ENCODE measurements at regions not wholly inside any gene's neighbourhood (a gene's known extent, or its start where the extent isn't known, plus 50 kb on each side); places are given as distances from the start of the nearest gene placed in this dataset.
"Not testable (repeated sequence)": the region's sequence is repeated elsewhere in the genome, so short reads cannot be mapped to it uniquely, and the experiment has no call there.

DNA sequence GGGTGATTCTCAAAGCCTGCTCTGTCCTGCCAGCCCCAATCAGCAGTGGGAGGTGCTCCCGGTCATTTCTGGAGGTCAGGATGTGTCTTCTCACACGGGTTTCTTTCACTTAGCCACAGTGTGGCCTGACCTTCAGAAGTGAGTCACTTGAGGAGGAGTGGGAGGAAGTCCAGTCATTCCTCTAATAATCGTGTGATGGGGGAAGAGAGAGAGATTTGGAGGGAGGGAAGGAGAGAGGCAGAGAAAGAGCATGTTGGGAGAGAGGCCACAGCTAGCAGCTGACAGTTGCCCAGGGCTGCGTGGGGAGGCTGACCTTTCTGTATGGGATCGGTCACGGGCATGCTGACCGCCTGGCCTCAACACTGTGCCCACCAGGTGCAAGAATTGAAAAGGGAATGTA lies 139.9 kb downstream of the NPIPB11 start:
- not testable (repeated sequence) for TF ChIP-seq POLR2A (conservative IDR thresholded peaks at IDR 0.05); RAD21 (CRISPR knock-in tag; conservative IDR thresholded peaks at IDR 0.05 in 1 of 2, IDR thresholded peaks at IDR 0.05 in 1 of 2); EP300 (IDR thresholded peaks at IDR 0.05; ENCODE audit: low read length); CHD1 (IDR thresholded peaks at IDR 0.05; ENCODE audit: low read length); POLR2AphosphoS5 (IDR thresholded peaks at IDR 0.05; ENCODE audit: control insufficient read depth, insufficient read depth, low read depth, low read length); ZNF324 (CRISPR knock-in tag; IDR thresholded peaks at IDR 0.05)
- peak; percentile 81 for TF ChIP-seq EGR1 (conservative IDR thresholded peaks at IDR 0.05)
- TF ChIP-seq, protein P1, sequence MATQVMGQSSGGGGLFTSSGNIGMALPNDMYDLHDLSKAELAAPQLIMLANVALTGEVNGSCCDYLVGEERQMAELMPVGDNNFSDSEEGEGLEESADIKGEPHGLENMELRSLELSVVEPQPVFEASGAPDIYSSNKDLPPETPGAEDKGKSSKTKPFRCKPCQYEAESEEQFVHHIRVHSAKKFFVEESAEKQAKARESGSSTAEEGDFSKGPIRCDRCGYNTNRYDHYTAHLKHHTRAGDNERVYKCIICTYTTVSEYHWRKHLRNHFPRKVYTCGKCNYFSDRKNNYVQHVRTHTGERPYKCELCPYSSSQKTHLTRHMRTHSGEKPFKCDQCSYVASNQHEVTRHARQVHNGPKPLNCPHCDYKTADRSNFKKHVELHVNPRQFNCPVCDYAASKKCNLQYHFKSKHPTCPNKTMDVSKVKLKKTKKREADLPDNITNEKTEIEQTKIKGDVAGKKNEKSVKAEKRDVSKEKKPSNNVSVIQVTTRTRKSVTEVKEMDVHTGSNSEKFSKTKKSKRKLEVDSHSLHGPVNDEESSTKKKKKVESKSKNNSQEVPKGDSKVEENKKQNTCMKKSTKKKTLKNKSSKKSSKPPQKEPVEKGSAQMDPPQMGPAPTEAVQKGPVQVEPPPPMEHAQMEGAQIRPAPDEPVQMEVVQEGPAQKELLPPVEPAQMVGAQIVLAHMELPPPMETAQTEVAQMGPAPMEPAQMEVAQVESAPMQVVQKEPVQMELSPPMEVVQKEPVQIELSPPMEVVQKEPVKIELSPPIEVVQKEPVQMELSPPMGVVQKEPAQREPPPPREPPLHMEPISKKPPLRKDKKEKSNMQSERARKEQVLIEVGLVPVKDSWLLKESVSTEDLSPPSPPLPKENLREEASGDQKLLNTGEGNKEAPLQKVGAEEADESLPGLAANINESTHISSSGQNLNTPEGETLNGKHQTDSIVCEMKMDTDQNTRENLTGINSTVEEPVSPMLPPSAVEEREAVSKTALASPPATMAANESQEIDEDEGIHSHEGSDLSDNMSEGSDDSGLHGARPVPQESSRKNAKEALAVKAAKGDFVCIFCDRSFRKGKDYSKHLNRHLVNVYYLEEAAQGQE (IDR thresholded peaks at IDR 0.05; ENCODE audit: borderline replicate concordance), result not testable (repeated sequence)
- TF ChIP-seq, protein P1 (CRISPR knock-in tag; IDR thresholded peaks at IDR 0.05; ENCODE audit: low read depth), result not testable (repeated sequence)
- TF ChIP-seq, protein P2, sequence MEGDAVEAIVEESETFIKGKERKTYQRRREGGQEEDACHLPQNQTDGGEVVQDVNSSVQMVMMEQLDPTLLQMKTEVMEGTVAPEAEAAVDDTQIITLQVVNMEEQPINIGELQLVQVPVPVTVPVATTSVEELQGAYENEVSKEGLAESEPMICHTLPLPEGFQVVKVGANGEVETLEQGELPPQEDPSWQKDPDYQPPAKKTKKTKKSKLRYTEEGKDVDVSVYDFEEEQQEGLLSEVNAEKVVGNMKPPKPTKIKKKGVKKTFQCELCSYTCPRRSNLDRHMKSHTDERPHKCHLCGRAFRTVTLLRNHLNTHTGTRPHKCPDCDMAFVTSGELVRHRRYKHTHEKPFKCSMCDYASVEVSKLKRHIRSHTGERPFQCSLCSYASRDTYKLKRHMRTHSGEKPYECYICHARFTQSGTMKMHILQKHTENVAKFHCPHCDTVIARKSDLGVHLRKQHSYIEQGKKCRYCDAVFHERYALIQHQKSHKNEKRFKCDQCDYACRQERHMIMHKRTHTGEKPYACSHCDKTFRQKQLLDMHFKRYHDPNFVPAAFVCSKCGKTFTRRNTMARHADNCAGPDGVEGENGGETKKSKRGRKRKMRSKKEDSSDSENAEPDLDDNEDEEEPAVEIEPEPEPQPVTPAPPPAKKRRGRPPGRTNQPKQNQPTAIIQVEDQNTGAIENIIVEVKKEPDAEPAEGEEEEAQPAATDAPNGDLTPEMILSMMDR (IDR thresholded peaks at IDR 0.05 in 2 of 3, conservative IDR thresholded peaks at IDR 0.05 in 1 of 3; ENCODE audit: insufficient read depth in 2 of 3, low read depth in 1 of 3, low read length in 3 of 3), result not testable (repeated sequence)
- TF ChIP-seq, protein P3, sequence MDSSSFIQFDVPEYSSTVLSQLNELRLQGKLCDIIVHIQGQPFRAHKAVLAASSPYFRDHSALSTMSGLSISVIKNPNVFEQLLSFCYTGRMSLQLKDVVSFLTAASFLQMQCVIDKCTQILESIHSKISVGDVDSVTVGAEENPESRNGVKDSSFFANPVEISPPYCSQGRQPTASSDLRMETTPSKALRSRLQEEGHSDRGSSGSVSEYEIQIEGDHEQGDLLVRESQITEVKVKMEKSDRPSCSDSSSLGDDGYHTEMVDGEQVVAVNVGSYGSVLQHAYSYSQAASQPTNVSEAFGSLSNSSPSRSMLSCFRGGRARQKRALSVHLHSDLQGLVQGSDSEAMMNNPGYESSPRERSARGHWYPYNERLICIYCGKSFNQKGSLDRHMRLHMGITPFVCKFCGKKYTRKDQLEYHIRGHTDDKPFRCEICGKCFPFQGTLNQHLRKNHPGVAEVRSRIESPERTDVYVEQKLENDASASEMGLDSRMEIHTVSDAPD (CRISPR knock-in tag; IDR thresholded peaks at IDR 0.05), result not testable (repeated sequence)
- TF ChIP-seq, protein P4, sequence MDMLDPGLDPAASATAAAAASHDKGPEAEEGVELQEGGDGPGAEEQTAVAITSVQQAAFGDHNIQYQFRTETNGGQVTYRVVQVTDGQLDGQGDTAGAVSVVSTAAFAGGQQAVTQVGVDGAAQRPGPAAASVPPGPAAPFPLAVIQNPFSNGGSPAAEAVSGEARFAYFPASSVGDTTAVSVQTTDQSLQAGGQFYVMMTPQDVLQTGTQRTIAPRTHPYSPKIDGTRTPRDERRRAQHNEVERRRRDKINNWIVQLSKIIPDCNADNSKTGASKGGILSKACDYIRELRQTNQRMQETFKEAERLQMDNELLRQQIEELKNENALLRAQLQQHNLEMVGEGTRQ (CRISPR knock-in tag; IDR thresholded peaks at IDR 0.05), result not testable (repeated sequence)

All from K562 (cell line).